GM13977 (cell line): ENCODE measurements at regions not wholly inside any gene's neighbourhood (a gene's known extent, or its start where the extent isn't known, plus 50 kb on each side); places are given as distances from the start of the nearest gene placed in this dataset.

ENCODE experiments used
- DNase-seq: peaks from one replicate; pipeline ENCODE4 v3.0.0; 2012; ENCODE audit warnings: low spot score
- CTCF ChIP-seq: IDR thresholded peaks from 2 replicates; pipeline ENCODE4 v1.5.1; 2012; ENCODE audit warnings: mild to moderate bottlenecking, control low read depth; ENCODE audit not compliant: insufficient read depth; ENCODE audit errors: extremely low read depth, missing control alignments
- in situ Hi-C: fragments of 300-500 bp; cut with MboI; formaldehyde crosslinking; loops from one replicate; pipeline ENCODE4 v1.12.0; 2022; ENCODE audit warnings: low sequenced_read_pairs, low pct_unique_long_range_greater_than_20kb, mixed read lengths, inconsistent platforms; ENCODE audit not compliant: unreplicated experiment

DNA sequence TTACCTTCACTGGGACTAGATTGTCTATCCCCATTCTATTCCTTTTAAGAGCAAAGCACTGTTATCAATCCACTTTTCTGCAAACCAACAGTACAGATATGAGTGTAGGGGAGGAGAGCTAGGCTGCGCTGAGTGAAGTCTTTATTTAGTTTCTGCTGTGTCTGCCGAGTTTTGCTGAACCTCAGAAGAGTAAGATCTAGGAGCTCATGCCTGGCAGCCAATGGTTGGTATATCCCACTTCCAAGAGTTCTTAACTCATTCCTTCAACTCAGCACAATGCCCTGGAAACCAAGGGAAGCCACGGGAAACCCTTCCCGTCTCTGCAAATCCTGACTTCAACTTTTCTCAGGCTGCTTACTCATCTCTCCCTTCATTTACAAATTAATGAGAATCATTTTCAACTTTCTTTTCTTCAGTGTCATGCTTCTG is 58.0 kb upstream of the JAK2 start:
- no peak for TF ChIP-seq CTCF
- in situ Hi-C loops: no loop called here
- DNase-seq: peak; percentile 24

GRCh38 chr9:4927701-4928100 is 57.4 kb upstream of the JAK2 start:
- no peak for TF ChIP-seq CTCF
- in situ Hi-C loops: no loop called here
- no peak for DNase-seq

DNA sequence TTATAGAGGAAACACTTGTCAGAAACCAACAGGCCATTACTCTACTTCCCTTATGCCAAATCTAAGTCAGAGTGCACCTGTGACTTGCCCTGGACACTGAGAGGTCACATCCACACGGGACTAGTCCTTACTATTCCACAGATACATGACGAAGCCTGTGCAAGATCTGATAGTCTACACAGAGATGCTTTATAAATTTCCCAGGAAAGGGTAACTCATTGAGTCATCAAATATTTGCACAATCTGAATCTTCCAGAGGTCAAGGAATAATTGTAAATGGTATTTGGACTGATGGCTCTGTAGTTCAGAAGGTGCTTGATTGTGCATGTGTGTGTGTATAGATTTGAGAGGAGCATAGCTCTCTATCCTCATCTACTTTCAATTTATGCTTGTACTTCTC is 55.2 kb upstream of the JAK2 start:
- TF ChIP-seq CTCF: no peak
- in situ Hi-C loops: loop anchor here (10.0 kb wide), 1 partner anchor 55 kb away; the partner anchor contains the start of gene JAK2
- DNase-seq: no peak

DNA sequence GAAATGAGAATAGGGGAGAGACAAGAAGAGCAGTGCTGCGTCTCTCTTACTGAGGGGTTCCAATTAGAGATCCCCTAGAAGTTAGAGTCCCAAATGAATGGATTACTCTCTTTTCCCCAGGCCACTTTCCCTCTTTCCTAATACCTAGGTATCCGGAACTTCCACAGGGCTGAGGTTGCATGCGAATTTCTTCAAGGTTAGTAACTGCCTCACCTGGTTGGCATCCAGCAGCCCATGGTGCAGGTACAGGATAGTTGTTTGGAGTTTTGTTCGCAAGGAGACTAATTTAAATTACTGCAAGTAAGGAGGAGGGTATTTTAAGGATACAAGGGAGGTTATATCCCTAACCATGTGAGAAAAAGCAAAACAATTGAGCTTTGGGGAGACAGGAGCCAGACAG is 52.4 kb upstream of the JAK2 start:
- in situ Hi-C loops: loop anchor here (10.0 kb wide), 1 partner anchor 52 kb away; the partner anchor contains the start of gene JAK2
- DNase-seq: no peak

GRCh38 chr9:4933177-4933576 is 51.9 kb upstream of the JAK2 start:
- no peak for DNase-seq
- no peak for TF ChIP-seq CTCF
- in situ Hi-C loops: loop anchor here (10.0 kb wide), 1 partner anchor 52 kb away; the partner anchor contains the start of gene JAK2

More for the DNA sequence above, 52.4 kb upstream of the JAK2 start:
- no peak for TF ChIP-seq CTCF

- in situ Hi-C loops: loop anchor here (10.0 kb wide), 1 partner anchor 51 kb away; the partner anchor contains the start of gene JAK2
- no peak for TF ChIP-seq CTCF
- no peak for DNase-seq
Observed at GRCh38 chr9:4933861-4934260, 51.2 kb upstream of the JAK2 start.
